ENCODE measurements at regions not wholly inside any gene's neighbourhood (a gene's known extent, or its start where the extent isn't known, plus 50 kb on each side); places are given as distances from the start of the nearest gene placed in this dataset.

GRCh38 chr11:45565446-45565988 is 99.9 kb downstream of the CHST1 start:
- TF ChIP-seq CTCF (IDR thresholded peaks at IDR 0.05) (no peak), POLR2A (IDR thresholded peaks at IDR 0.05) (no peak), POLR2AphosphoS5 (IDR thresholded peaks at IDR 0.05; ENCODE audit: insufficient read depth in 1 of 2, low read depth in 1 of 2) (no peak)
- Histone ChIP-seq H3K4me1 (peaks cover 4% of the 10 kb centered on the region), H3K27me3 (no peaks in the 10 kb centered on the region), H3K9me3 (no peaks in the 10 kb centered on the region), H3K4me3 (no peak overlapping the region), H3K27ac (no peak overlapping the region), H3K36me3 (no peaks in the 10 kb centered on the region)
- intact Hi-C loops (cut with DNase I), result no loop called here
- no peak for DNase-seq (ENCODE audit: extremely low spot score in 2 of 2)

- DNase-seq (ENCODE audit: extremely low spot score in 2 of 2), result no peak
- H3K27me3 ChIP-seq, result no peaks in the 10 kb centered on the region
- peaks cover 5% of the 10 kb centered on the region for H3K4me1 ChIP-seq
- no peak overlapping the region for H3K4me3 ChIP-seq
- no peaks in the 10 kb centered on the region for H3K36me3 ChIP-seq
- no peaks in the 10 kb centered on the region for H3K9me3 ChIP-seq
- TF ChIP-seq POLR2A (IDR thresholded peaks at IDR 0.05) (no peak), CTCF (IDR thresholded peaks at IDR 0.05) (no peak)
- intact Hi-C loops (cut with DNase I), result no loop called here
- H3K27ac ChIP-seq, result no peak overlapping the region
Observed at GRCh38 chr11:45563810-45564209, 101.6 kb downstream of the CHST1 start.

GRCh38 chr11:45563171-45563570 is 102.3 kb downstream of the CHST1 start:
- intact Hi-C loops (cut with DNase I), result no loop called here
- no peaks in the 10 kb centered on the region for H3K27me3 ChIP-seq
- no peaks in the 10 kb centered on the region for H3K36me3 ChIP-seq
- H3K4me1 ChIP-seq, result peaks cover 5% of the 10 kb centered on the region
- no peak overlapping the region for H3K4me3 ChIP-seq
- DNase-seq (ENCODE audit: extremely low spot score in 2 of 2), result no peak
- no peak for TF ChIP-seq POLR2AphosphoS5 (IDR thresholded peaks at IDR 0.05; ENCODE audit: insufficient read depth in 1 of 2, low read depth in 1 of 2)
- no peak for TF ChIP-seq CTCF (IDR thresholded peaks at IDR 0.05)
- TF ChIP-seq POLR2A (IDR thresholded peaks at IDR 0.05), result no peak
- no peak overlapping the region for H3K27ac ChIP-seq
- H3K9me3 ChIP-seq, result no peaks in the 10 kb centered on the region

- Histone ChIP-seq H3K4me3 (no peak overlapping the region), H3K9me3 (no peaks in the 10 kb centered on the region), H3K4me1 (peaks cover 5% of the 10 kb centered on the region), H3K27me3 (no peaks in the 10 kb centered on the region), H3K27ac (no peak overlapping the region), H3K36me3 (no peaks in the 10 kb centered on the region)
- TF ChIP-seq POLR2AphosphoS5 (IDR thresholded peaks at IDR 0.05; ENCODE audit: insufficient read depth in 1 of 2, low read depth in 1 of 2) (no peak), CTCF (IDR thresholded peaks at IDR 0.05) (no peak), POLR2A (IDR thresholded peaks at IDR 0.05) (no peak)
- intact Hi-C loops (cut with DNase I), result no loop called here
- DNase-seq (ENCODE audit: extremely low spot score in 2 of 2), result no peak
Observed at GRCh38 chr11:45560913-45561281, 104.5 kb downstream of the CHST1 start.

GRCh38 chr11:45560155-45560912 is 105.1 kb downstream of the CHST1 start:
- no peak overlapping the region for H3K4me3 ChIP-seq
- no peak for TF ChIP-seq CTCF (IDR thresholded peaks at IDR 0.05)
- TF ChIP-seq POLR2A (IDR thresholded peaks at IDR 0.05), result no peak
- TF ChIP-seq POLR2AphosphoS5 (IDR thresholded peaks at IDR 0.05; ENCODE audit: insufficient read depth in 1 of 2, low read depth in 1 of 2), result no peak
- intact Hi-C loops (cut with DNase I), result no loop called here
- H3K27me3 ChIP-seq, result no peaks in the 10 kb centered on the region
- no peaks in the 10 kb centered on the region for H3K36me3 ChIP-seq
- no peak for DNase-seq (ENCODE audit: extremely low spot score in 2 of 2)
- peaks cover 5% of the 10 kb centered on the region for H3K4me1 ChIP-seq
- no peak overlapping the region for H3K27ac ChIP-seq
- no peaks in the 10 kb centered on the region for H3K9me3 ChIP-seq

Data from vagina (tissue), 2 donors.